ENCODE measurements at regions not wholly inside any gene's neighbourhood (a gene's known extent, or its start where the extent isn't known, plus 50 kb on each side); places are given as distances from the start of the nearest gene placed in this dataset.
"Not testable (repeated sequence)": the region's sequence is repeated elsewhere in the genome, so short reads cannot be mapped to it uniquely, and the experiment has no call there.

- not testable (repeated sequence) for TF ChIP-seq CTCF (IDR thresholded peaks at IDR 0.05; ENCODE audit: low read depth, low read length, missing input control); SP1 (IDR thresholded peaks at IDR 0.05); GABPA (IDR thresholded peaks at IDR 0.05 in 1 of 2, conservative IDR thresholded peaks at IDR 0.05 in 1 of 2); REST (IDR thresholded peaks at IDR 0.05); JUND (IDR thresholded peaks at IDR 0.05); RXRA (IDR thresholded peaks at IDR 0.05)
Observed at GRCh38 chr9:62931484-62931883, 1741.6 kb downstream of the SPATA31A7 start.
